ENCODE measurements at regions not wholly inside any gene's neighbourhood (a gene's known extent, or its start where the extent isn't known, plus 50 kb on each side); places are given as distances from the start of the nearest gene placed in this dataset.

DNA sequence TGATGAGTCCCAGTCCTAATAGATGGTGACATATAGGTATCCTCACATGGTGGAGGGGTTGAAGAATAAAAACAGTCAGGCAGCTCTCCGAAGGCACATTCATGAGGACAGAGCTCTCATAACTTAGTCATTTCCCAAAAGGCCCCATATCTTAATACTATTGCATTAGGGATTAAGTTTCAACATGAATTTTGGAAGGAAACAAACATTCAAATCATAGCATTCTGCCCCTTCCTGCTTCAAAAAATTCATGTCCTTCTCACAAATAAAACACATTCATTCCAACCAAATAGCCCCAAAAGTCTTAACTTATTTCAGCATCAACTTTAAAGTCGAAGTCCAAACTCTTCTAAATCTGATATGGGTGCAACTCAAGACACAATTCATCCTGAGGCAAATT, 277.2 kb upstream of the NR4A3 start:
- DNase-seq (no peak), ATAC-seq (replicated peaks in 1 of 2) (no peak)
- no peaks in the 10 kb centered on the region for H3K9me3 Mint-ChIP-seq
- peaks cover 4% of the 10 kb centered on the region for H3K27me3 Mint-ChIP-seq (ENCODE audit: low read depth)
- H3K4me1 Mint-ChIP-seq (ENCODE audit: low read depth) = no peaks in the 10 kb centered on the region
- H3K4me3 Mint-ChIP-seq = no peak overlapping the region
- H3K27ac Mint-ChIP-seq = no peak overlapping the region
- H3K36me3 Mint-ChIP-seq (ENCODE audit: insufficient read depth in 2 of 2) = no peaks in the 10 kb centered on the region

GRCh38 chr9:99549441-99549840, 272.2 kb upstream of the NR4A3 start:
- no peak for DNase-seq
- Mint-ChIP-seq H3K4me1 (ENCODE audit: low read depth) (no peaks in the 10 kb centered on the region), H3K27me3 (ENCODE audit: low read depth) (peaks cover 22% of the 10 kb centered on the region), H3K4me3 (no peak overlapping the region), H3K9me3 (peaks cover 14 to 16% of the 10 kb centered on the region in 2 donors), H3K27ac (no peak overlapping the region), H3K36me3 (ENCODE audit: insufficient read depth in 2 of 2) (peaks cover 2 to 12% of the 10 kb centered on the region in 2 donors)
- ATAC-seq (replicated peaks in 1 of 2) = no peak

- DNase-seq (no peak), ATAC-seq (replicated peaks in 1 of 2) (no peak)
- Mint-ChIP-seq H3K27ac (no peak overlapping the region), H3K36me3 (ENCODE audit: insufficient read depth in 2 of 2) (peaks cover 2 to 11% of the 10 kb centered on the region in 2 donors), H3K4me3 (no peak overlapping the region), H3K9me3 (peaks cover 12% of the 10 kb centered on the region in 2 donors), H3K4me1 (ENCODE audit: low read depth) (no peaks in the 10 kb centered on the region), H3K27me3 (ENCODE audit: low read depth) (peaks cover 13% of the 10 kb centered on the region)
Observed at GRCh38 chr9:99555792-99556191, 265.9 kb upstream of the NR4A3 start.

DNA sequence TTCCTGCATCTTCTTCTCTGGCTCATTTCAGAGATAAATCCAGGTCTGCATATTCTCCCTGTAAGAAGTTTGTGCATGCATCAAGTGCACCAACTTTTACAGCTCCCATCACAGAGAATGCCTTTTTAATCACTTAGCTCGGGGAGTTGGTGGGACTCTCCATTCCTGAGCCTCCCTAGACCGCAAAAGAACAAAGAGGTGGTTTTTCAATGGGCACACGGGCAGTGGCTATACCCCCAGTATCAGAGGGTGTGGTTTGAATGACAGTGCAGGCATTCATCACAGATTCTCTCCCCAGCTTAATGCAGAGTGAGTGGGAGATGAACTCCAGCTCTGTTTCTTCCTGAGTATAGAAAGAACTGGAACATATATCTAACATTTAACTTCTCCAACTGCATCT, 264.7 kb upstream of the NR4A3 start:
- peaks cover 2 to 5% of the 10 kb centered on the region in 2 donors for H3K36me3 Mint-ChIP-seq (ENCODE audit: insufficient read depth in 2 of 2)
- H3K4me1 Mint-ChIP-seq (ENCODE audit: low read depth) = no peaks in the 10 kb centered on the region
- no peak overlapping the region for H3K27ac Mint-ChIP-seq
- ATAC-seq (replicated peaks in 1 of 2) (no peak), DNase-seq (no peak)
- H3K4me3 Mint-ChIP-seq = no peak overlapping the region
- H3K27me3 Mint-ChIP-seq (ENCODE audit: low read depth) = peaks cover 10% of the 10 kb centered on the region
- H3K9me3 Mint-ChIP-seq = peaks cover 7 to 10% of the 10 kb centered on the region in 2 donors

DNA sequence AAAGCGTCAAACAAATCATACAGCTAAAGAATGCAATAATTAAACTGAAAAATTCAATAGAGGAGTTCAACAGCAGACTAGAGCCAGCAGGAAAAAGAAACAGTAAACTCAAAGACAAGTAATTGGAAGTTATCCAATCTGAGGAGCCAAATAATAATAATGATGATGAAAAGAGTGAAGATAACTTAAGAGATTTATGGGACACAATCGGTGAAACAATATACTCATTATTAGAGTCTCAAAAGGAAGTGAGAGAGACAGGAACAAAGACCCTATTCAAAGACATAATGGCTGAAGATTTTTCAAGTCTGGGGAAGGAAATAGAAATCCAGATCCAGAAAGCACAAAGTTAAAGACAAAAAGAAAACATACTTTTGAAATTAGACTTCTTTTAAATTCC, 263.9 kb upstream of the NR4A3 start:
- H3K4me1 Mint-ChIP-seq (ENCODE audit: low read depth) = no peaks in the 10 kb centered on the region
- H3K9me3 Mint-ChIP-seq = peaks cover 2 to 5% of the 10 kb centered on the region in 2 donors
- peaks cover 3% of the 10 kb centered on the region for H3K27me3 Mint-ChIP-seq (ENCODE audit: low read depth)
- DNase-seq = no peak
- no peak overlapping the region for H3K4me3 Mint-ChIP-seq
- ATAC-seq (replicated peaks in 1 of 2) = no peak
- H3K36me3 Mint-ChIP-seq (ENCODE audit: insufficient read depth in 2 of 2) = peaks cover 0 to 2% of the 10 kb centered on the region in 2 donors
- H3K27ac Mint-ChIP-seq = no peak overlapping the region

- H3K27me3 Mint-ChIP-seq (ENCODE audit: low read depth) = peaks cover 6% of the 10 kb centered on the region
- H3K4me3 Mint-ChIP-seq = no peak overlapping the region
- no peak for DNase-seq
- no peaks in the 10 kb centered on the region for H3K4me1 Mint-ChIP-seq (ENCODE audit: low read depth)
- H3K27ac Mint-ChIP-seq = no peak overlapping the region
- no peak for ATAC-seq (replicated peaks in 1 of 2)
- H3K36me3 Mint-ChIP-seq (ENCODE audit: insufficient read depth in 2 of 2) = peaks cover 0 to 2% of the 10 kb centered on the region in 2 donors
- peaks cover 2 to 3% of the 10 kb centered on the region in 2 donors for H3K9me3 Mint-ChIP-seq
Observed at GRCh38 chr9:99559776-99560175, 261.9 kb upstream of the NR4A3 start.

- H3K36me3 Mint-ChIP-seq (ENCODE audit: insufficient read depth in 2 of 2) = peaks cover 0 to 2% of the 10 kb centered on the region in 2 donors
- H3K27ac Mint-ChIP-seq = no peak overlapping the region
- peaks cover 6% of the 10 kb centered on the region for H3K27me3 Mint-ChIP-seq (ENCODE audit: low read depth)
- H3K4me1 Mint-ChIP-seq (ENCODE audit: low read depth) = no peaks in the 10 kb centered on the region
- no peak overlapping the region for H3K4me3 Mint-ChIP-seq
- DNase-seq (no peak), ATAC-seq (replicated peaks in 1 of 2) (no peak)
- peaks cover 2 to 3% of the 10 kb centered on the region in 2 donors for H3K9me3 Mint-ChIP-seq
Observed at GRCh38 chr9:99560561-99560960, 261.1 kb upstream of the NR4A3 start.

DNA sequence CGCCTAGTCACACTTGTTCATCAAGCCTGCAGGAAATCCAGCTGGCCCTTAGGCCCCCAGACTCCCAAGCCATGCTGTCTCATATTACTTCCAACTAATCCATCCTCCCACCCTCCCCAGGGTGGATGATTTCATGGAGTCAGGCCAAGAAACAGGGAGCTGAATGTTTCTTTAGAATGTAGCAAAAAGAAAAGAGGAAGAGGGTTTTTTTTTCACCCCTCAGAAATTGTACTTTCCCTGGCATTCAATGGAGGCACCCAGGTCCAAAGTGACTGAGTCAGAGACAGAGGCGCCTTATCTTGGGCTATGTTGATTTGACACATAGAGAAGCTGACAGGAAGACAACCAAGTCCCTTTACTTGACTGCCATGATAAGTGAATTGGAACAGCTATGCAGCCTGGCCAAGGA, 260.2 kb upstream of the NR4A3 start:
- no peak for ATAC-seq (replicated peaks in 1 of 2)
- H3K4me3 Mint-ChIP-seq = no peak overlapping the region
- H3K9me3 Mint-ChIP-seq = peaks cover 2 to 3% of the 10 kb centered on the region in 2 donors
- peaks cover 12% of the 10 kb centered on the region for H3K27me3 Mint-ChIP-seq (ENCODE audit: low read depth)
- H3K27ac Mint-ChIP-seq = no peak overlapping the region
- DNase-seq = no peak
- no peaks in the 10 kb centered on the region for H3K4me1 Mint-ChIP-seq (ENCODE audit: low read depth)
- peaks cover 0 to 2% of the 10 kb centered on the region in 2 donors for H3K36me3 Mint-ChIP-seq (ENCODE audit: insufficient read depth in 2 of 2)

- no peak for ATAC-seq (replicated peaks in 1 of 2)
Observed at GRCh38 chr9:99561961-99562565, 259.6 kb upstream of the NR4A3 start.

DNA sequence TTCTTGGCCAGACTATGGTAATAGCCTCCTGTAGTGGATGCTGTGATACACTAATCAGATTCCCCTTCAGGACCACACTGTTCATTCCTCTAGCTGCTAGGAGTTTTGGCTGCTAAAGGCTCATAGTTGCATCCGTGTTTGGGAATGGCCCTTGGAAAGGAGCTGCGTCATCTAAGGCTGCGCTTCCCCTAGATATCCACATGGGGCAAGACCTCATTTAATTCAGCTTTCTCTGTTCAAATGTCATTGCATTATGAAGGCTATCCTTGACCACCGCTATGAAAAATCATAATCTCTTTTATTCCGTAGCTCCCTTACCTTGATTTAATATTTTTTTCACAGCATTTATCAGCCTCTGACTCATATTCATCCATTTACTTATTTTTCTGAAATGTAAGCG, 258.3 kb upstream of the NR4A3 start:
- H3K36me3 Mint-ChIP-seq (ENCODE audit: insufficient read depth in 2 of 2) = no peaks in the 10 kb centered on the region
- ATAC-seq (replicated peaks in 1 of 2) (no peak), DNase-seq (no peak)
- no peaks in the 10 kb centered on the region for H3K9me3 Mint-ChIP-seq
- H3K4me1 Mint-ChIP-seq (ENCODE audit: low read depth) = no peaks in the 10 kb centered on the region
- no peak overlapping the region for H3K27ac Mint-ChIP-seq
- H3K27me3 Mint-ChIP-seq (ENCODE audit: low read depth) = peaks cover 24% of the 10 kb centered on the region
- H3K4me3 Mint-ChIP-seq = no peak overlapping the region

More at GRCh38 chr9:99561961-99562565, 259.6 kb upstream of the NR4A3 start:
- H3K27me3 Mint-ChIP-seq (ENCODE audit: low read depth) = peaks cover 17% of the 10 kb centered on the region
- peaks cover 2 to 3% of the 10 kb centered on the region in 2 donors for H3K9me3 Mint-ChIP-seq
- DNase-seq = no peak
- no peak overlapping the region for H3K27ac Mint-ChIP-seq
- H3K4me1 Mint-ChIP-seq (ENCODE audit: low read depth) = no peaks in the 10 kb centered on the region
- H3K36me3 Mint-ChIP-seq (ENCODE audit: insufficient read depth in 2 of 2) = peaks cover 0 to 2% of the 10 kb centered on the region in 2 donors
- no peak overlapping the region for H3K4me3 Mint-ChIP-seq

DNA sequence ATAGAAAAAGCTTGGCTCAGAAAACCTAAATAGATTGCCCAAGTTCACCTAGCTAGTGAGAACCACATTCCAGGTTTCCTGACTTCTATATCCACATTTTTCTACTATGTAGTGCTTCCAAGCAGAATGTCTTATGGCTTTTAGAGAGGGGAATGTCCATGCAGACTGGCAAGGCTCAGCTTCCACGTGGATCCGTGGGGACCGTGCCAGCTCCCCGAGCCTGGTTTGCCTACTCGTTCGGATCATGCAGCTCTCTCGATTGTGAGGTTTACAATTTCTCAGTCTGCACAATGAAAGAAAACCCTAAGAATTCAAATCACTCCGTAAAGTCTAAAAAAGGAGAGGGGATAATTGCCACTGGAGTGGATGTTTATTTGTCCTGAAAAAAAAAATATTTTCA, 256.5 kb upstream of the NR4A3 start:
- ATAC-seq (replicated peaks in 1 of 2) (no peak), DNase-seq (no peak)
- Mint-ChIP-seq H3K36me3 (ENCODE audit: insufficient read depth in 2 of 2) (no peaks in the 10 kb centered on the region), H3K27me3 (ENCODE audit: low read depth) (peaks cover 32% of the 10 kb centered on the region), H3K27ac (no peak overlapping the region), H3K4me1 (ENCODE audit: low read depth) (no peaks in the 10 kb centered on the region), H3K9me3 (no peaks in the 10 kb centered on the region), H3K4me3 (no peak overlapping the region)

DNA sequence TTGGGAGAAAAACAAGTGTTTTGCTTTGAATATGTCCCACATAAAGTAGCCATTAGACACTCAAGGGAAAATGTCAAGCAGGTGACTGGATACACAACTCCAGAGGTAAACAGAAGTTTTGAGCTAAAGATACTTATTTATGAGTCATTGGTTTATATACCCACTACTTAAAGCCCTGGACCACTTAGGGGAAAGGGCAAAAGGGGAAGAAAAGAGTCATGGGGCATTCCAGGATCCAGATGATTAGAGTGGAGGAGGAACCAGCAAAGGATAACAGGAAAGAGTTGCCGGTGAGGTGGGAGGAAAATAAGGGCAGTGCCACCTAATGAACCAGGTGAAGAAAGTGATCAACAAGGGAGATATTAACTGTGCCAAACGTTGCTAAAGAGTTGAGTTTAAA, 254.2 kb upstream of the NR4A3 start:
- Mint-ChIP-seq H3K27me3 (ENCODE audit: low read depth) (peaks cover 45% of the 10 kb centered on the region), H3K27ac (no peak overlapping the region), H3K9me3 (no peaks in the 10 kb centered on the region), H3K4me3 (no peak overlapping the region), H3K4me1 (ENCODE audit: low read depth) (no peaks in the 10 kb centered on the region), H3K36me3 (ENCODE audit: insufficient read depth in 2 of 2) (no peaks in the 10 kb centered on the region)
- DNase-seq (no peak), ATAC-seq (replicated peaks in 1 of 2) (no peak)

- DNase-seq = no peak
- H3K9me3 Mint-ChIP-seq = no peaks in the 10 kb centered on the region
- H3K27me3 Mint-ChIP-seq (ENCODE audit: low read depth) = peaks cover 40% of the 10 kb centered on the region
- no peaks in the 10 kb centered on the region for H3K4me1 Mint-ChIP-seq (ENCODE audit: low read depth)
- no peak overlapping the region for H3K4me3 Mint-ChIP-seq
- ATAC-seq (replicated peaks in 1 of 2) = no peak
- H3K36me3 Mint-ChIP-seq (ENCODE audit: insufficient read depth in 2 of 2) = no peaks in the 10 kb centered on the region
- H3K27ac Mint-ChIP-seq = no peak overlapping the region
Observed at GRCh38 chr9:99569840-99570239, 251.8 kb upstream of the NR4A3 start.

GRCh38 chr9:99572567-99572966, 249.1 kb upstream of the NR4A3 start:
- Mint-ChIP-seq H3K9me3 (no peaks in the 10 kb centered on the region), H3K4me1 (ENCODE audit: low read depth) (no peaks in the 10 kb centered on the region), H3K36me3 (ENCODE audit: insufficient read depth in 2 of 2) (no peaks in the 10 kb centered on the region), H3K27me3 (ENCODE audit: low read depth) (peaks cover 28% of the 10 kb centered on the region), H3K27ac (no peak overlapping the region), H3K4me3 (no peak overlapping the region)
- ATAC-seq (replicated peaks in 1 of 2) (no peak), DNase-seq (no peak)

Data from activated T-cell treated with anti-CD3 and anti-CD28 coated beads, Interleukin-2, amount 50 U/mL, for 72 hours (primary cell).